ENCODE measurements at regions not wholly inside any gene's neighbourhood (a gene's known extent, or its start where the extent isn't known, plus 50 kb on each side); places are given as distances from the start of the nearest gene placed in this dataset.
"Not testable (repeated sequence)": the region's sequence is repeated elsewhere in the genome, so short reads cannot be mapped to it uniquely, and the experiment has no call there.

GRCh38 chr3:44128057-44128775 is 113.5 kb upstream of the TOPAZ1 start:
- no peak for DNase-seq (ENCODE audit: extremely low read depth in 1 of 11, low read depth in 9 of 11, low spot score in 4 of 11)

GRCh38 chr3:44130249-44130648 is 111.4 kb upstream of the TOPAZ1 start:
- no peak for DNase-seq (ENCODE audit: extremely low read depth in 1 of 11, low read depth in 9 of 11, low spot score in 4 of 11)

GRCh38 chr3:44132061-44132460 is 109.6 kb upstream of the TOPAZ1 start:
- no peak for DNase-seq (ENCODE audit: extremely low read depth in 1 of 11, low read depth in 9 of 11, low spot score in 4 of 11)

GRCh38 chr3:44132593-44132992 is 109.1 kb upstream of the TOPAZ1 start:
- DNase-seq (ENCODE audit: extremely low read depth in 1 of 11, low read depth in 9 of 11, low spot score in 4 of 11) = no peak

GRCh38 chr3:44136421-44136820 is 105.3 kb upstream of the TOPAZ1 start:
- DNase-seq (ENCODE audit: extremely low read depth in 1 of 11, low read depth in 9 of 11, low spot score in 4 of 11) = peak in 9 of 11 donors; percentile 8 to 29 (median 20)

- DNase-seq (ENCODE audit: extremely low read depth in 1 of 11, low read depth in 9 of 11, low spot score in 4 of 11) = no peak
These were observed 95.6 kb upstream of the TOPAZ1 start for GRCh38 chr3:44146073-44146472.

GRCh38 chr3:44159696-44160300 is 81.9 kb upstream of the TOPAZ1 start:
- DNase-seq (ENCODE audit: extremely low read depth in 1 of 11, low read depth in 9 of 11, low spot score in 4 of 11) = no peak

GRCh38 chr3:44160818-44161217 is 80.9 kb upstream of the TOPAZ1 start:
- no peak for DNase-seq (ENCODE audit: extremely low read depth in 1 of 11, low read depth in 9 of 11, low spot score in 4 of 11)

- DNase-seq (ENCODE audit: extremely low read depth in 1 of 11, low read depth in 9 of 11, low spot score in 4 of 11) = no peak
These were observed 69.8 kb upstream of the TOPAZ1 start for GRCh38 chr3:44171891-44172290.

- not testable (repeated sequence) for DNase-seq (ENCODE audit: extremely low read depth in 1 of 11, low read depth in 9 of 11, low spot score in 4 of 11)
These were observed 69.0 kb upstream of the TOPAZ1 start for GRCh38 chr3:44172701-44173100.

GRCh38 chr3:44173263-44173662 is 68.4 kb upstream of the TOPAZ1 start:
- no peak for DNase-seq (ENCODE audit: extremely low read depth in 1 of 11, low read depth in 9 of 11, low spot score in 4 of 11)

GRCh38 chr3:44175070-44175469 is 66.6 kb upstream of the TOPAZ1 start:
- DNase-seq (ENCODE audit: extremely low read depth in 1 of 11, low read depth in 9 of 11, low spot score in 4 of 11) = no peak

- no peak for DNase-seq (ENCODE audit: extremely low read depth in 1 of 11, low read depth in 9 of 11, low spot score in 4 of 11)
These were observed 62.4 kb upstream of the TOPAZ1 start for GRCh38 chr3:44179246-44179645.

- DNase-seq (ENCODE audit: extremely low read depth in 1 of 11, low read depth in 9 of 11, low spot score in 4 of 11) = peak in 1 of 11 donors; percentile 8
These were observed 57.2 kb upstream of the TOPAZ1 start for GRCh38 chr3:44184319-44184953.

GRCh38 chr3:44185396-44185915 is 56.2 kb upstream of the TOPAZ1 start:
- DNase-seq (ENCODE audit: extremely low read depth in 1 of 11, low read depth in 9 of 11, low spot score in 4 of 11) = no peak

GRCh38 chr3:44186111-44186672 is 55.5 kb upstream of the TOPAZ1 start:
- DNase-seq (ENCODE audit: extremely low read depth in 1 of 11, low read depth in 9 of 11, low spot score in 4 of 11) = no peak

GRCh38 chr3:44186712-44187111 is 55.0 kb upstream of the TOPAZ1 start:
- DNase-seq (ENCODE audit: extremely low read depth in 1 of 11, low read depth in 9 of 11, low spot score in 4 of 11) = no peak

Data from renal cortex interstitium (tissue), 11 donors.